ENCODE measurements at regions not wholly inside any gene's neighbourhood (a gene's known extent, or its start where the extent isn't known, plus 50 kb on each side); places are given as distances from the start of the nearest gene placed in this dataset.
"Not testable (repeated sequence)": the region's sequence is repeated elsewhere in the genome, so short reads cannot be mapped to it uniquely, and the experiment has no call there.

GRCh38 chr16:22625967-22626366, 115.3 kb downstream of the NPIPB5 start:
- no peak for DNase-seq (ENCODE audit: low read depth)

- DNase-seq (ENCODE audit: low read depth): no peak
Observed at GRCh38 chr16:22627043-22627442, 116.4 kb downstream of the NPIPB5 start.

GRCh38 chr16:22628994-22629393, 118.3 kb downstream of the NPIPB5 start:
- no peak for DNase-seq (ENCODE audit: low read depth)

- no peak for DNase-seq (ENCODE audit: low read depth)
Observed at GRCh38 chr16:22630242-22630641, 119.6 kb downstream of the NPIPB5 start.

DNA sequence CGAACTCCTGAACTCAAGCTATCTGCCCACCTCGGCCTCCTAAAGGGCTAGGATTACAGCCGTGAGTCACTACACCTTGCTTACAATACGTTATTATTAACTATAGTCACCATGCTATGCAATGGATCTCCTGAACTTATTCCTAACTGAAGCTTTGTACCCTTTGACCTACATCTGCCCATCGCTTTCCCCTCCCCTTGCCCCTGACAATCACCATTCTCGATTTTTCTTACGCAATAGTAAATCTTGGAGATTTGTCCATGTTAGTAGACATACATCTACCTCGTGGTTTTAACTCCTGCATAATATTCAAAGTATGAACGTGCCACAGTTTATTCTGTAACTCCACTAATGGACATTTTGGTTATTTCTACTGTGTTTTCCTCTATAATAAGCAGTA, 120.6 kb downstream of the NPIPB5 start:
- DNase-seq (ENCODE audit: low read depth): no peak

GRCh38 chr16:22632606-22633005, 121.9 kb downstream of the NPIPB5 start:
- no peak for DNase-seq (ENCODE audit: low read depth)

DNA sequence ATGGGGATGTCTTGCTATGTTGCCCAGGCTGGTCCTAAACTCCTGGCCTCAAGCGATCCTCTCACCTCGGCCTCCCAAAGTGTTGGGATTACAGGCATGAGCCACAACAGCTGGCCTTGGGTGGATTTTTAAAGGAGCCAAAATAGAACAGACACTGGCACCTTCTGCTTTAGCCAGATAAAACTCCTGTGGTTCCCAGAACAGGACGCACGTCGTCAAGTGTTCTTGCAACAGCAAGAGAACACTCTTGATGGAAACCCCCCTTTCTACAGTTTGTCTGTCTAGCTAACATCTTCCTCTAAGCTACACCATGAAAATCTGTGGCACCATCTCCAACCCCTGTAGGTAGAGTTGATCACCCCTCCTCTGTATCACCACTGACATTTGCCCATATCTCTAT, 122.6 kb downstream of the NPIPB5 start:
- DNase-seq (ENCODE audit: low read depth): no peak

DNA sequence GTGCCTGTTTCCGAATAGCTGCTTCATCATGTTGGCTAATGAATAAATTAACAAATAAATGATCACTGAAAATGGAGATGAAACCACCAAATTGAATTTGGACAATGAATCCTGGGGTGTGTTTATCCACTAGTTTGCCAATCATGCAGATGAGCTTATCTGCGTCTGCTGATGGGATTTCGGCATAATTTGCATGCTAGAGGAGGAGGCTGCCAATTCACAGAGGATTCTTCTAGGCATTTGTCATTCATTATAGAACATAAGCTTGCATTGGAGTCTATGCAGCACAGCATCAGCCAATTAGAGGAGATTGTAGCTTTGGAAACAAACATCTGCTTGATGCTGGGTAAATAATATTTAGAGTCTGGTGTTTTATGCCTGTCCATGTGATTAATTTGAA, 123.1 kb downstream of the NPIPB5 start:
- no peak for DNase-seq (ENCODE audit: low read depth)

GRCh38 chr16:22634954-22635353, 124.3 kb downstream of the NPIPB5 start:
- DNase-seq (ENCODE audit: low read depth): no peak

GRCh38 chr16:22635357-22635761, 124.7 kb downstream of the NPIPB5 start:
- DNase-seq (ENCODE audit: low read depth): no peak

GRCh38 chr16:22635801-22636200, 125.1 kb downstream of the NPIPB5 start:
- no peak for DNase-seq (ENCODE audit: low read depth)

DNA sequence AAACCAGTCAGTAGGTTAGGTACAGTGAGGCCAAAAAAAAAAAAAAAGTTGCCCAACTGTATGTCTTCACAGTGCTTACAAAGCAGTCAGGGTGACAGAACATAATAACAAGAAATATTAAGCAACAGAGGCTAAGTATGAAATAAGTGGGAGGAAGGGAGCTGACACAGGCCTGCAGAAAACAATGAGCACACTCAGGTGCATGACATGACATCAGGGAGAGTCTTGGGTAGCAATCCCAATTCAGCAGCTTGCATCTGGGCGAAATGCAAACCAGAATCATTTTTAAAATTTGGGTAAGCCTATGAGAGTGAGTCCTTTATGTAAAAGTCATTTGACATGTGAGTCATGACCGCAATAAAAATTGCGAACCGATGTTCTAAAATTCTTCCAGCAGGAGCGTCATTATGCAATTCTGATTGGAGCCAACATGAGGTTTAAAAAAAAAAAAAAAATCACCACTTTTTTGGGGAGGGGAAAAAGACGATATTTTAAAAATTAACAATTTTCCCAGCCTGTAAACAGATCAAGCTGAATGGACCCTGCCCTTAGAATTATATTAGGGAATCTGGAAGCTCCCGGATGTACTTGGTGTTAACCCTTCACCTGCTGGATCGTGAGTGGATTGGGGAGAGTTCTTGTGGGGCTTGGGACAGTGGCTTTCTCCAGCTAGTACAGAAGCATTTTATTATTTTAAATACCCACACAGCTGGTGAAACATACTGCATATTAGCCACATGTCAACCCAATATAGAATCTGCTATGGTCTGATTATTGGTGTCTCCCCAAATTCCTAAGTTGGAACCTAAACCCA, 127.9 kb downstream of the NPIPB5 start:
- no peak for DNase-seq (ENCODE audit: low read depth)

GRCh38 chr16:22641131-22641628, 130.5 kb downstream of the NPIPB5 start:
- no peak for DNase-seq (ENCODE audit: low read depth)

GRCh38 chr16:22642416-22643088, 131.9 kb downstream of the NPIPB5 start:
- no peak for DNase-seq (ENCODE audit: low read depth)

DNA sequence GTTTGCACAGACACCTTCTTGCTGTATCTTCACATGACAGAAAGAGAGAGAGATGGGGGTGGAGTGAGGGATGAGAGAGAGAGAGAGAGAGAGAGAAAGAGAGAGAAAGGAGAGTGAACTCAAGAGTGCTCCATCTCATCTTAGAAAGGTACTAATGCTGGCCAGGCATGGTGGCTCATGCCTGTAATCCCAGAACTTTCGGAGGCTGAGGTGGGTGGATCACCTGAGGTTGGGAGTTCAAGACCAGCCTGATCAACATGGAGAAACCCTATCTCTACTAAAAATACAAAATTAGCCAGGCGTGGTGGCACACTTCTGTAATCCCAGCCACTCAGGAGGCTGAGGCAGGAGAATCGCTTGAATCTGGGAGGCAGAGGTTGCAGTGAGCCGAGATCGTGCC, 132.5 kb downstream of the NPIPB5 start:
- not testable (repeated sequence) for DNase-seq (ENCODE audit: low read depth)

DNA sequence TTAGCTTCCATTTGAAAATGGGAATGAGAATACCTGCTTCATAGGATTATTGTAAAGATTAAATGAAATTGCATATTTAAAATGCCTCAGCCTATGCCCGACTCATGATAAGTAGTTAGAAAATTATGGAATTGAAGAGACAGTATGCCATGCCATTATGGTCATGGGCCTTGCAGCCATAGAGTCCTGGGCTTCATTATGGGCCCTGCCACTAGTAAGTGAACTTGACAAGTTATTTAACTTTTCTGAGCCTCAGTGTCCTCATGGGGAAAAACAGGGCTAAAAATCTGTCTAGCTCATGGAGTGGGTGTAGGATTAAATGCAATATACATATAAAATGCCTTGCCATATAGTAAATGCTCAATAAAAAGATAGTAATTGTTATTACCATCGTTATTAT, 133.2 kb downstream of the NPIPB5 start:
- no peak for DNase-seq (ENCODE audit: low read depth)

- no peak for DNase-seq (ENCODE audit: low read depth)
Observed at GRCh38 chr16:22645868-22646267, 135.2 kb downstream of the NPIPB5 start.

DNA sequence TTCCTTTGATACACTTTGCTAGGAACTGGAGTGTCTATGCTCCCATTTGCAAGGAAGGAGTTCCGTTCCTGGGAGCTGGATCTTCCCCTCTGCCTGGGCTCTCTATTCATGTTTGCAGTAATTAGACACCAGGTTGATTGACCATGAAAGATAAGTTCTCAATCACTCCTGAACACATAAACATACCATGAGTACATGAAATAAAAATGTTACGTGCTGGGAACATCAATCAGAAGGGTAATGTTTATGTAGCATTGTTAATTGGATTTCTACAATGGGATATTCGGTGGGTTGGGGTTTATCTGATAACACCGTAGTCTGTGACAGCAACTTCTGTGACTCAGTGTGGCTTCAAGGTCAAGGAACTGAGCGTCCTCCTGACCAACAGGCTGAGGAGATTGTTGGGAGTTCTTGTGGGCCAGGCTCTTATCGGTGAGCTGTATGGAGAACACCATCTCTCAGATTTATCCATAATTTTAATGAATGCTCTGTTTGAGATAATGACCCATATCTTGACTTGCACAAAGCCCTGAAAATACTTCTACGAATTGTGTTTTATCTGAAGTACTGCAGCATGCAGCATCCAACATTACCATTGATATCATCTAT, 136.4 kb downstream of the NPIPB5 start:
- DNase-seq (ENCODE audit: low read depth): no peak

DNA sequence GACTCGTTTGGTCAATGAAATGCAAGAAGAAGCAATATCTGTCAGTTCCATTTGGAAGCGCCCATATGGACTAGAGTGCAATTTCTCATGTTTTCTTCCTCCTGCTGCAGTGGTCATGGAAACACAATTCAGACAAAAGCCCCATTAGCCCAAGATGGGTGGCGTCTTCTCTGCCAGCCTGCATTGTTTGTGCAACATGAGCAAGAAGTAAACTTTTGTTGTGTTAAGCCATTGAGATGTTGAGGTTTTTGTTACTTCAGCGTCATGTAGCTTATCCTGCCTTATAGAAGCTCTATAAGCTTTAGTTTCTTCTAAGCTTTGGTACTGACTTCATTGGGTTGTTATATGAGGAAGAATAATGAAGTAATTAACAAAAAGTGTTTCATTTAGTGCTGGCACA, 137.4 kb downstream of the NPIPB5 start:
- DNase-seq (ENCODE audit: low read depth): no peak

- DNase-seq (ENCODE audit: low read depth): no peak
Observed at GRCh38 chr16:22648941-22649340, 138.2 kb downstream of the NPIPB5 start.

DNA sequence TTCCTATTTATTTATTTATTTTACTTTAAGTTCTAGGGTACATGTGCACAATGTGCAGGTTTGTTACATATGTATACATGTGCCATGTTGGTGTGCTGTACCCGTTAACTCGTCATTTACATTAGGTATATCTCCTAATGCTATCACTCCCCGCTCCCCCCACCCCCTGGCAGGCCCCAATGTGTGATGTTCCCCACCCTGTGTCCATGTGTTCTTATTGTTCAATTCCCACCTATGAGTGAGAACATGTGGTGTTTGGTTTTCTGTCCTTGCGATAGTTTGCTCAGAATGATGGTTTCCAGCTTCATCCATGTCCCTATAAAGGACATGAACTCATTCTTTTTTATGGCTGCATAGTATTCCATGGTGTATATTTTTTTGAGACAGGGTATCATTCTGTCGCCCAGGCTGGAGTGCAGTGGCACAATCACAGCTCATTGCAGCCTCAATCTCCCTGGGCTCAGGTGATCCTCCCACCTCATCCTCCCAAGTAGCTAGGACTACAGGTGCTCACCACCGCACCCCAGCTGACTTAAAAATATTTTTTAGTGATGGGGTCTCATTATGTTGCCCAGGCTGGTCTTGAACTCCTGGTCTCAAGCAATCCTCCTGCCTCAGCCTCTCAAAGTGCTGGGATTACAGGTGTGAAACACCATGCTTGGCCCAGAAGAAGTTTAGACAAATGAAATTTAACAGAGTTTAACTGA, 140.6 kb downstream of the NPIPB5 start:
- DNase-seq (ENCODE audit: low read depth): not testable (repeated sequence)

DNA sequence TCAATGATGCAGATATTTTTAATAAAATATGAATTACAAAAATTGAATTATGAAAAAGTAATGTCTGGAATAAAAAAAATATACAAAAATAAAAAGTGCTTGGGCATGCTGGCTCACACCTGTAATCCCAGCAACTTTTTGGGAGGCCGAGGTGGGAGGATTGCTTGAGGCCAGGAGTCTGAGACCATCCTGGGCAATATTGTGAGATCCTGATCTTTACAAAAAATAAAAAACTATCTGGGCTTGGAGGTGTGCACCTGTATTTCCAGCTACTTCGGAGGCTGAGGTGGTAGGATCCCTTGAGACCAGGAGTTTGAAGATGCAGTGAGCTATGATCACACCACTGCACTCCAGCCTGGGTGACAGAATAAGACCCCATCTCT, 141.8 kb downstream of the NPIPB5 start:
- DNase-seq (ENCODE audit: low read depth): no peak
